ENCODE measurements at regions not wholly inside any gene's neighbourhood (a gene's known extent, or its start where the extent isn't known, plus 50 kb on each side); places are given as distances from the start of the nearest gene placed in this dataset.
A peak's percentile ranks its signal among the peaks of the same experiment; 100 is the strongest.

DNA sequence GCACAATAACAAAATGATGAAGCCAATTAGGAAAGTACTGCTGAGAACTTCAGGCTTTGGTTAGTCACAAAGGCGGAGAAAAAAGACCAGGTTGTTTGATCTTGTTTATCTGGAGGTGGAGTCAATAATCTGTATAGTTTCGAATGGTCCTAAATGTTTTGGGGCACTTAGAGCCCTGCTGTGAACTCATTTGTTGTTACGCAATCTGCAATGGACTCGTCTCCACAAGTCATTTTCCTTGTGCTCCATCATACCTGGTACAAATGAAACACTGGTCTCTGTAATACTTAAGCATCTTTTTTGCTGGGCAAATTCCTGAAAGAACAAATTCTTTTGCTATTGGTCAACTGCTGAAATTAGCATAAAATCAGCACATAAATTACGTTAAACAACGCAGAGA, 430.5 kb downstream of the GATA3 start:
- H3K4me3 Mint-ChIP-seq (ENCODE audit: unreplicated experiment) = no peak overlapping the region
- H3K4me1 ChIP-seq (ENCODE audit: insufficient read depth, low read length) = no peaks in the 10 kb centered on the region
- no peak for TF ChIP-seq EZH2 (IDR thresholded peaks at IDR 0.05; ENCODE audit: insufficient read depth, low read length)
- TF ChIP-seq, protein P1, sequence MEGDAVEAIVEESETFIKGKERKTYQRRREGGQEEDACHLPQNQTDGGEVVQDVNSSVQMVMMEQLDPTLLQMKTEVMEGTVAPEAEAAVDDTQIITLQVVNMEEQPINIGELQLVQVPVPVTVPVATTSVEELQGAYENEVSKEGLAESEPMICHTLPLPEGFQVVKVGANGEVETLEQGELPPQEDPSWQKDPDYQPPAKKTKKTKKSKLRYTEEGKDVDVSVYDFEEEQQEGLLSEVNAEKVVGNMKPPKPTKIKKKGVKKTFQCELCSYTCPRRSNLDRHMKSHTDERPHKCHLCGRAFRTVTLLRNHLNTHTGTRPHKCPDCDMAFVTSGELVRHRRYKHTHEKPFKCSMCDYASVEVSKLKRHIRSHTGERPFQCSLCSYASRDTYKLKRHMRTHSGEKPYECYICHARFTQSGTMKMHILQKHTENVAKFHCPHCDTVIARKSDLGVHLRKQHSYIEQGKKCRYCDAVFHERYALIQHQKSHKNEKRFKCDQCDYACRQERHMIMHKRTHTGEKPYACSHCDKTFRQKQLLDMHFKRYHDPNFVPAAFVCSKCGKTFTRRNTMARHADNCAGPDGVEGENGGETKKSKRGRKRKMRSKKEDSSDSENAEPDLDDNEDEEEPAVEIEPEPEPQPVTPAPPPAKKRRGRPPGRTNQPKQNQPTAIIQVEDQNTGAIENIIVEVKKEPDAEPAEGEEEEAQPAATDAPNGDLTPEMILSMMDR (IDR thresholded peaks at IDR 0.05; ENCODE audit: insufficient read depth, low read depth, low read length) = no peak
- no peaks in the 10 kb centered on the region for H3K79me2 ChIP-seq (ENCODE audit: insufficient read depth, low read length)
- FAIRE-seq = no peak
- H3K27me3 ChIP-seq (ENCODE audit: insufficient read depth, low read length) = no peaks in the 10 kb centered on the region
- H3K27ac ChIP-seq (ENCODE audit: low read depth, low read length) = no peak overlapping the region
- no peaks in the 10 kb centered on the region for H3K36me3 Mint-ChIP-seq (ENCODE audit: low read depth, unreplicated experiment)
- no peak for DNase-seq (ENCODE audit: low read depth)
- H3K27ac Mint-ChIP-seq (ENCODE audit: unreplicated experiment) = no peak overlapping the region
- no peak overlapping the region for H2AFZ ChIP-seq (ENCODE audit: low read depth, low read length)
- H3K4me1 Mint-ChIP-seq (ENCODE audit: low read depth, unreplicated experiment) = no peaks in the 10 kb centered on the region
- H3K36me3 ChIP-seq (ENCODE audit: insufficient read depth, low read length) = no peaks in the 10 kb centered on the region
- no peaks in the 10 kb centered on the region for H3K27me3 Mint-ChIP-seq (ENCODE audit: low read depth, unreplicated experiment)
- no peaks in the 10 kb centered on the region for H4K20me1 ChIP-seq (ENCODE audit: insufficient read depth, low read length)
- no peak overlapping the region for H3K9ac ChIP-seq (ENCODE audit: low read length)
- no peak overlapping the region for H3K4me3 ChIP-seq (ENCODE audit: insufficient read depth, low read depth, low read length)
- H3K9me3 ChIP-seq (ENCODE audit: insufficient read depth, low read depth, low read length) = no peaks in the 10 kb centered on the region
- H3K4me2 ChIP-seq (ENCODE audit: low read length) = no peak overlapping the region
- no peaks in the 10 kb centered on the region for H3K9me3 Mint-ChIP-seq (ENCODE audit: unreplicated experiment)

DNA sequence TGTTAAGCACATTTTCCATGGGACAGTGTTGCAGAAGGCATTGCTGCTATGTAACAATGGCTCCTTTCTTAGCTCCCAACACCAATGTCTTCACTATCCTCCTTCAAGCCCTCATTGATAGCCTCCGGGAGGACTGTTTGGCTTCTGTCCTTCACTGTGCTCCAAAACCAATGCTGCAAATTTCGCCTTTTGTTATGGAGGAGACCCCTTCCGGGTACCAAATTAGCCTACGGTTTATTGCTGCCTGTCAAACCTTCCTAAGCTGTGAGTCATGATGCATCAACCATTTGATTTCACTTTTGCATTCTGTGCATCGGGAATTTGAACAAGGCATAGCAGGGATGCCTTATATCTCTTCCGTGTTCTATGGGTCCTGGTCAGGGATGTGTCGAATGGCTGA, 432.9 kb downstream of the GATA3 start:
- H3K4me1 ChIP-seq (ENCODE audit: insufficient read depth, low read length) = no peaks in the 10 kb centered on the region
- H3K4me2 ChIP-seq (ENCODE audit: low read length) = no peak overlapping the region
- peaks cover under 1% of the 10 kb centered on the region for H3K27me3 Mint-ChIP-seq (ENCODE audit: low read depth, unreplicated experiment)
- TF ChIP-seq, protein P1 (IDR thresholded peaks at IDR 0.05; ENCODE audit: insufficient read depth, low read depth, low read length) = no peak
- no peak for TF ChIP-seq EZH2 (IDR thresholded peaks at IDR 0.05; ENCODE audit: insufficient read depth, low read length)
- H3K4me3 Mint-ChIP-seq (ENCODE audit: unreplicated experiment) = no peak overlapping the region
- H3K36me3 Mint-ChIP-seq (ENCODE audit: low read depth, unreplicated experiment) = no peaks in the 10 kb centered on the region
- no peaks in the 10 kb centered on the region for H3K79me2 ChIP-seq (ENCODE audit: insufficient read depth, low read length)
- H3K27ac ChIP-seq (ENCODE audit: low read depth, low read length) = no peak overlapping the region
- no peaks in the 10 kb centered on the region for H3K27me3 ChIP-seq (ENCODE audit: insufficient read depth, low read length)
- H2AFZ ChIP-seq (ENCODE audit: low read depth, low read length) = peak overlapping the region; percentile 11
- H3K9ac ChIP-seq (ENCODE audit: low read length) = no peak overlapping the region
- no peak overlapping the region for H3K4me3 ChIP-seq (ENCODE audit: insufficient read depth, low read depth, low read length)
- H3K27ac Mint-ChIP-seq (ENCODE audit: unreplicated experiment) = no peak overlapping the region
- H3K4me1 Mint-ChIP-seq (ENCODE audit: low read depth, unreplicated experiment) = no peaks in the 10 kb centered on the region
- DNase-seq (ENCODE audit: low read depth) = no peak
- H4K20me1 ChIP-seq (ENCODE audit: insufficient read depth, low read length) = no peaks in the 10 kb centered on the region
- FAIRE-seq = no peak
- H3K9me3 ChIP-seq (ENCODE audit: insufficient read depth, low read depth, low read length) = no peaks in the 10 kb centered on the region
- H3K36me3 ChIP-seq (ENCODE audit: insufficient read depth, low read length) = no peaks in the 10 kb centered on the region
- no peaks in the 10 kb centered on the region for H3K9me3 Mint-ChIP-seq (ENCODE audit: unreplicated experiment)

DNA sequence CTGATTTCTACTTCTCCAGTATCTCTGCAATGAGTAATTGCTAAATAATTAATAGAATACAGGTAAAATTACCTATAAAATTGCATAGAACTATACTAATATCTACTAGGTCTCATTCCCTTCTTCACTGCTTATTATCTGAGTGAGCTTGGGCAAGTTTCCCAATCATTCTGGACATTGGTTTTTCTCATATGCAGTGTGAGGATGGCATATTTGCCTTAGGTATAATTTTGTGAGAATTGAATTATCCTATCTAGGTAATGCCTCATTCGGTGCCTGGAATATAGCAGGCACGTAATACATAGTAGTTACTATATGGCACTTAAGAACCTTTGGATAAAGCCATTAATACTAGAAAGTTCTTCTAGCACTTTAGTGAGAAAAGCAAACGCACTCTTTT, 434.7 kb downstream of the GATA3 start:
- no peaks in the 10 kb centered on the region for H3K36me3 ChIP-seq (ENCODE audit: insufficient read depth, low read length)
- H3K9ac ChIP-seq (ENCODE audit: low read length) = no peak overlapping the region
- DNase-seq (ENCODE audit: low read depth) = no peak
- no peaks in the 10 kb centered on the region for H3K27me3 ChIP-seq (ENCODE audit: insufficient read depth, low read length)
- H3K36me3 Mint-ChIP-seq (ENCODE audit: low read depth, unreplicated experiment) = no peaks in the 10 kb centered on the region
- peaks cover 7% of the 10 kb centered on the region for H3K27me3 Mint-ChIP-seq (ENCODE audit: low read depth, unreplicated experiment)
- H3K4me2 ChIP-seq (ENCODE audit: low read length) = no peak overlapping the region
- no peak overlapping the region for H3K4me3 Mint-ChIP-seq (ENCODE audit: unreplicated experiment)
- H3K9me3 ChIP-seq (ENCODE audit: insufficient read depth, low read depth, low read length) = no peaks in the 10 kb centered on the region
- no peaks in the 10 kb centered on the region for H3K79me2 ChIP-seq (ENCODE audit: insufficient read depth, low read length)
- no peaks in the 10 kb centered on the region for H4K20me1 ChIP-seq (ENCODE audit: insufficient read depth, low read length)
- peaks cover 3% of the 10 kb centered on the region for H3K9me3 Mint-ChIP-seq (ENCODE audit: unreplicated experiment)
- TF ChIP-seq, protein P1 (IDR thresholded peaks at IDR 0.05; ENCODE audit: insufficient read depth, low read depth, low read length) = no peak
- no peak for TF ChIP-seq EZH2 (IDR thresholded peaks at IDR 0.05; ENCODE audit: insufficient read depth, low read length)
- no peaks in the 10 kb centered on the region for H3K4me1 Mint-ChIP-seq (ENCODE audit: low read depth, unreplicated experiment)
- no peak overlapping the region for H3K4me3 ChIP-seq (ENCODE audit: insufficient read depth, low read depth, low read length)
- H3K27ac ChIP-seq (ENCODE audit: low read depth, low read length) = no peak overlapping the region
- no peaks in the 10 kb centered on the region for H3K4me1 ChIP-seq (ENCODE audit: insufficient read depth, low read length)
- no peak overlapping the region for H2AFZ ChIP-seq (ENCODE audit: low read depth, low read length)
- no peak overlapping the region for H3K27ac Mint-ChIP-seq (ENCODE audit: unreplicated experiment)
- no peak for FAIRE-seq
